BE2C (cell line): ENCODE measurements at regions not wholly inside any gene's neighbourhood (a gene's known extent, or its start where the extent isn't known, plus 50 kb on each side); places are given as distances from the start of the nearest gene placed in this dataset.
"Not testable (repeated sequence)": the region's sequence is repeated elsewhere in the genome, so short reads cannot be mapped to it uniquely, and the experiment has no call there.

Source experiments
- DNase-seq: peaks from one replicate; pipeline ENCODE4 v3.0.0-alpha.2; 2020
- H3K27me3 ChIP-seq: fragments of 250-450 bp; sonication (Bioruptor Pico); 2 replicates; pipeline ENCODE4 v1.5.1; 2020; ENCODE audit warnings: mild to moderate bottlenecking
- H3K36me3 ChIP-seq: fragments of 250-450 bp; sonication (Bioruptor Pico); 2 replicates; pipeline ENCODE4 v1.5.1; 2020; ENCODE audit warnings: mild to moderate bottlenecking
- H3K4me1 ChIP-seq: fragments of 250-450 bp; sonication (Bioruptor Pico); 2 replicates; pipeline ENCODE4 v1.5.1; 2020
- H3K4me3 ChIP-seq: 2 replicates; pipeline ENCODE4 v1.5.1; 2011; ENCODE audit warnings: low read depth, low read length
- H3K9me3 ChIP-seq: fragments of 250-450 bp; sonication (Bioruptor Pico); 2 replicates; pipeline ENCODE4 v1.5.1; 2020

- H3K4me1 ChIP-seq, H3K36me3 ChIP-seq, DNase-seq, H3K9me3 ChIP-seq, H3K4me3 ChIP-seq, H3K27me3 ChIP-seq: not testable (repeated sequence)
These were observed 96.6 kb upstream of the ZNG1F start for GRCh38 chr9:41285744-41286143.

GRCh38 chr9:41280299-41281238 lies 91.5 kb upstream of the ZNG1F start:
- not testable (repeated sequence) for H3K36me3 ChIP-seq, H3K4me3 ChIP-seq, H3K27me3 ChIP-seq, DNase-seq, H3K9me3 ChIP-seq, H3K4me1 ChIP-seq

- not testable (repeated sequence) for H3K9me3 ChIP-seq, H3K4me3 ChIP-seq, H3K4me1 ChIP-seq, H3K36me3 ChIP-seq, H3K27me3 ChIP-seq
- DNase-seq = peak; percentile 1
These were observed 90.3 kb upstream of the ZNG1F start for GRCh38 chr9:41279437-41279836.

GRCh38 chr9:41279033-41279432 lies 89.9 kb upstream of the ZNG1F start:
- not testable (repeated sequence) for H3K9me3 ChIP-seq, H3K36me3 ChIP-seq, H3K4me1 ChIP-seq, DNase-seq, H3K4me3 ChIP-seq, H3K27me3 ChIP-seq

GRCh38 chr9:41273549-41274267 lies 84.6 kb upstream of the ZNG1F start:
- H3K27me3 ChIP-seq, H3K9me3 ChIP-seq, H3K36me3 ChIP-seq, H3K4me1 ChIP-seq: not testable (repeated sequence)
- DNase-seq = peak; percentile 71
- 0 out of 2 replicates have a peak overlapping the region, but pooled peaks have one; percentile 20 for H3K4me3 ChIP-seq

- H3K9me3 ChIP-seq, H3K4me1 ChIP-seq, H3K36me3 ChIP-seq, H3K27me3 ChIP-seq: not testable (repeated sequence)
- peak; percentile 62 for DNase-seq
- H3K4me3 ChIP-seq = peak overlapping the region; percentile 40
These were observed 83.9 kb upstream of the ZNG1F start for GRCh38 chr9:41272879-41273548.

- H3K27me3 ChIP-seq, H3K4me1 ChIP-seq, H3K4me3 ChIP-seq, DNase-seq, H3K9me3 ChIP-seq, H3K36me3 ChIP-seq: not testable (repeated sequence)
These were observed 81.9 kb upstream of the ZNG1F start for GRCh38 chr9:41270992-41271391.

GRCh38 chr9:41269471-41269870 lies 80.4 kb upstream of the ZNG1F start:
- peak; percentile 19 for DNase-seq
- not testable (repeated sequence) for H3K4me3 ChIP-seq, H3K27me3 ChIP-seq, H3K36me3 ChIP-seq, H3K9me3 ChIP-seq, H3K4me1 ChIP-seq

GRCh38 chr9:41269054-41269453 lies 79.9 kb upstream of the ZNG1F start:
- peak; percentile 28 for DNase-seq
- not testable (repeated sequence) for H3K36me3 ChIP-seq, H3K4me3 ChIP-seq, H3K9me3 ChIP-seq, H3K27me3 ChIP-seq, H3K4me1 ChIP-seq

- H3K9me3 ChIP-seq, H3K4me1 ChIP-seq, H3K4me3 ChIP-seq, DNase-seq, H3K27me3 ChIP-seq, H3K36me3 ChIP-seq: not testable (repeated sequence)
These were observed 77.5 kb upstream of the ZNG1F start for GRCh38 chr9:41266602-41267001.

GRCh38 chr9:41266000-41266399 lies 76.9 kb upstream of the ZNG1F start:
- not testable (repeated sequence) for H3K4me1 ChIP-seq, H3K4me3 ChIP-seq, DNase-seq, H3K9me3 ChIP-seq, H3K27me3 ChIP-seq, H3K36me3 ChIP-seq

GRCh38 chr9:41251973-41252372 lies 62.9 kb upstream of the ZNG1F start:
- not testable (repeated sequence) for H3K4me3 ChIP-seq, H3K36me3 ChIP-seq, DNase-seq, H3K9me3 ChIP-seq, H3K4me1 ChIP-seq, H3K27me3 ChIP-seq

GRCh38 chr9:41251101-41251500 lies 62.0 kb upstream of the ZNG1F start:
- not testable (repeated sequence) for H3K9me3 ChIP-seq, H3K27me3 ChIP-seq, H3K4me1 ChIP-seq, DNase-seq, H3K36me3 ChIP-seq, H3K4me3 ChIP-seq

- not testable (repeated sequence) for DNase-seq
These were observed 57.6 kb upstream of the ZNG1F start for GRCh38 chr9:41246702-41247101.

More at GRCh38 chr9:41246702-41247101, 57.6 kb upstream of the ZNG1F start:
- not testable (repeated sequence) for H3K36me3 ChIP-seq, H3K9me3 ChIP-seq, H3K4me1 ChIP-seq, H3K27me3 ChIP-seq, H3K4me3 ChIP-seq
